BE2C (cell line): ENCODE measurements at regions not wholly inside any gene's neighbourhood (a gene's known extent, or its start where the extent isn't known, plus 50 kb on each side); places are given as distances from the start of the nearest gene placed in this dataset.

Source experiments
- DNase-seq: peaks from one replicate; pipeline ENCODE4 v3.0.0-alpha.2; 2020
- H3K27me3 ChIP-seq: fragments of 250-450 bp; sonication (Bioruptor Pico); 2 replicates; pipeline ENCODE4 v1.5.1; 2020; ENCODE audit warnings: mild to moderate bottlenecking
- H3K36me3 ChIP-seq: fragments of 250-450 bp; sonication (Bioruptor Pico); 2 replicates; pipeline ENCODE4 v1.5.1; 2020; ENCODE audit warnings: mild to moderate bottlenecking
- H3K4me1 ChIP-seq: fragments of 250-450 bp; sonication (Bioruptor Pico); 2 replicates; pipeline ENCODE4 v1.5.1; 2020
- H3K4me3 ChIP-seq: 2 replicates; pipeline ENCODE4 v1.5.1; 2011; ENCODE audit warnings: low read depth, low read length
- H3K9me3 ChIP-seq: fragments of 250-450 bp; sonication (Bioruptor Pico); 2 replicates; pipeline ENCODE4 v1.5.1; 2020
- CTCF ChIP-seq: IDR thresholded peaks from 2 replicates; pipeline ENCODE4 v1.5.1; 2012; ENCODE audit warnings: mild to moderate bottlenecking, low read depth, low read length

DNA sequence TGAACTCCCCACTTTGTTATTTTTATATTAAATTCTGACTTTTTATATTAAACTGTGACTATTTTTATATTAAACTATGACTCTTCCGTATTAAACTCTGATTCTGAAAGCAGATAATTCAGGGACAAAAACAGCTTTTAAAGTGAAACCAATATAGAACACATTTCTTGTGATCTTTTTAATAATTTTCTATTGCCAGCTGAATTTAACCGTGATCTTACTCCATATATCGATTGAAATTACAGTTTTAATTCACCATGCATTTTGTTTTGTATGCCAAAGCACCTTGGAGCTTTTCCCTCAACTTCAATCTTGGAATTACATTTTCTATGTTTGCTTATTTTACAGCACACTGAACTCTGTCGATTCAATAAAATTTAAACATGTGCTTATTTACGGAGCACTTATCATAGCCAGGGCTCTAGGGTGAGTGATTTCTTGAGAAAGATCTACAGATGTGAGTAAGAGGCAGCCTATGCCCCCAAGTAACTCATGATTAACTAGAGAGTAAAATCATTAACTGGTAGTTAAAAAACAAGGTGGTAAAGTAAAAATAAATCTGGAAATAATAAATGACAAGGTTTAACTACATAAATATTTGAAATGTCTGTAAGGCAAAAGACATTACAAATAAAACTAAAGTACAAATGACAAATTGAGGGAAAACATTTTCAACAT lies 72.9 kb upstream of the ALDH1B1 start:
- no peak for DNase-seq
- no peak for TF ChIP-seq CTCF

DNA sequence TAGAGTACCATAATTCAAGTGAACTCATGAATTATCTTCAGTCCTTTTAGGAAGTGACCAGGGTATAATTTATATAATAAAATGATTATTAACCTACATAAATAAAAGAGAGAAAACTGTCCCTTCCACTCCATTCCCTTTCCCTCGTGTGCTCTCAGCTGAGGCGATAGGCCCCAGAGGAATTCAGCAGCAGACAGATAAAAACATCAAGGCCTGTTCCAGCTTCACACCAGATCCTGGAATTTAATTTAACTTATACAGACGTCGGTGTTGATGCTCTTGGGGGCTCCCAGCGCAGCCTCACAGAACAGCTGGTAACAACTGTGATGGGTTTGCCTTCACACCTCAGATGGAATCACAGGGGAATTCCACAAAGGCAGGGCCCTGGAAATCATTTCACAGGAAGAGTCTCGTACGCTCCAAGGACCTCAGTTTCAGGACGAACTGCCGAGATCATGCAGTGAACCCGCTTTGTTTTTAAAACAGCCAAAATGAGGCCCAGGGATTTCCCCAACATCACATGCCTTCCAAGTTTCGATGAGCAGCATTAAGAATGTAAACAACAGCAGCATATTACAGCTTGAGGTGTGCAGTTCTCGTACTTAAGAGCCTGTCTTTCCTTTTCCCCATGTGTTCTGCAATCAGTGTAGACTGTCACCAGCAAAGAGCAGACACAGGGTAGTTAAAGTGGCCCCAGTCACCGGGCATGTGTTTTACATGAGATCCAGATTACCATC lies 73.6 kb upstream of the ALDH1B1 start:
- Histone ChIP-seq H3K27me3 (0 out of 2 replicates have a peak, but pooled peaks cover 4% of the 10 kb centered on the region), H3K4me3 (peak overlapping the region; percentile 33)

More for the DNA sequence above, 72.9 kb upstream of the ALDH1B1 start:
- Histone ChIP-seq H3K27me3 (0 out of 2 replicates have a peak, but pooled peaks cover 4% of the 10 kb centered on the region), H3K4me1 (peaks cover 8% of the 10 kb centered on the region; the same call in 1 of the 2 replicates), H3K9me3 (no peaks in the 10 kb centered on the region), H3K36me3 (no peaks in the 10 kb centered on the region), H3K4me3 (peak overlapping the region; percentile 33)

DNA sequence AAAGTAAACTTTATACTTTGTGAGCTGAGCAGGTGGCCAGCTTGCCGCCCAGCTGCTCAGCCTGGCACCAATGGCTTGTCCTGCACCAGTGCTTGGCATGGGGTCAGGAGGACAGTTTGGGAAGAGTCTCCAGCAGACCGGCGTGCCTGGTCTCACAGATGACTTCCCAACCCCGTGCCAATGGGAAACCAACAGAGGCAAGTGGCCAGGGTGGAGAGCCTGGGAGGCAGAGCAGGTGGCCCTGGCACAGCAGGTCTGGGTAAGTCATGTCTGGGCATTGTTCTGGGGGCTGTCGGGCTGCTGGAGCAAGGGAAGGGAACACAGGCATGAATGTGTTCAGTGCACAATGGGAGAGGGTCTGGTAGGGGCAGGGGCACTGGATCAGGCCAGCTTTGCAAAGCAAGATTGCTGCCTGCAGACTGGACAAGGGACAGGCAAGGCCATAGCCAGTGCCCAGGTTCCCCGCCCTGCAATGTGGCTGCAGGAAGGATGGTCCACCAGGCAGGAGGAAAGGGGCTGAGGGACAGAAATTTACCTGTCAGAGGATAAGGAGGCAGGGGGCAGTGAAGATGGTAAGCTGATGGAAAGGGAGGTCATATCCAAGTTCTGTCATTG lies 76.2 kb upstream of the ALDH1B1 start:
- DNase-seq: no peak
- no peak for TF ChIP-seq CTCF
- no peaks in the 10 kb centered on the region for H3K9me3 ChIP-seq
- H3K4me1 ChIP-seq: peaks cover 8% of the 10 kb centered on the region; the same call in 1 of the 2 replicates
- no peak overlapping the region for H3K4me3 ChIP-seq
- H3K36me3 ChIP-seq: no peaks in the 10 kb centered on the region
- H3K27me3 ChIP-seq: 0 out of 2 replicates have a peak, but pooled peaks cover 4% of the 10 kb centered on the region

More for the DNA sequence above, 73.6 kb upstream of the ALDH1B1 start:
- peak; percentile 17 for DNase-seq
- Histone ChIP-seq H3K4me1 (peaks cover 8% of the 10 kb centered on the region; the same call in 1 of the 2 replicates), H3K36me3 (no peaks in the 10 kb centered on the region), H3K9me3 (no peaks in the 10 kb centered on the region)
- no peak for TF ChIP-seq CTCF

DNA sequence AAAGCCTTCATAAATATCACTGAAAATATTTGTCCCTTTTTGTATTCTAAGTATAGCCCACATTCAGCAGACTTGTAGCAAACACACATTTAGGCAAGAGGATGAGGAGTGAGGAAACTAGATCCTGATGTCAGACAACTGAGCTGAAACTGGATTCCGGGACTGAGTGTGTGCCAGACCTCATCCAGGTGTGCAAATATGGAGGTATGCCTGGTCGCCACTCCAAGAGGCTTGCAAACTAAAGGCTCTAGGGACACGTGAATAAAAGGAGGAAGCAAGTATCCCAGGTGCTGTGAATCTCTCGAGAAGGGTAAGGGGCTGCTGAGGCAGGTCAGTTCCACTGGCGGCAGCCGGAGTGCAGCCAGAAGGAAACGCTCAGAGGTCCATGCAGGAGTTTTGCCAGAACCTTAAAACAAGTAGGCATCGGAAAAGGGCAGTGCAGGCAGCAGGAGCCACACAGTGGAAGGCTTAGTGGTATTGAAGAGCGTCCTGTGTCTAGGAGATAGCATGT lies 77.4 kb upstream of the ALDH1B1 start:
- no peaks in the 10 kb centered on the region for H3K36me3 ChIP-seq
- H3K9me3 ChIP-seq: no peaks in the 10 kb centered on the region
- no peak for TF ChIP-seq CTCF
- no peak overlapping the region for H3K4me3 ChIP-seq
- 0 out of 2 replicates have a peak, but pooled peaks cover 4% of the 10 kb centered on the region for H3K27me3 ChIP-seq
- peaks cover 11% of the 10 kb centered on the region for H3K4me1 ChIP-seq
- no peak for DNase-seq

DNA sequence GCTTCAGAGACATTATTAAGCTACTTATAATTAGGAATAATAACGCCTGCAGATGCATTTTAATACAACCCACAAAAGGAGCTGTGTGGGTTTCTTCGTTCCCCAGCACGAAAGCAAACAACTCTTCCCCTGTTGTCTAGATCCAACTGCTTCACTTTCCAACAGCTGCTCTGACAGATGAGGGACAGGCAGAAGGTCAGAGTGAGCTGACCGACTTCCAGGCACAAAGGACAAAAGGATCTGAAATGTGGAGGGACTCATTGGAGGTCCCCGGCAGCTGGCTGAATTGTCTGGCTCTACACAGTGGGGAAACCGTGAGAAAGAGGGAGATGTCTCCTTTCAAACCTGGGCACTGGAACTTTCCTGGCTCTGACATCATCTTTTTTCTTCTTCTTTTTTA lies 79.1 kb upstream of the ALDH1B1 start:
- H3K4me3 ChIP-seq: no peak overlapping the region
- H3K9me3 ChIP-seq: no peaks in the 10 kb centered on the region
- DNase-seq: no peak
- no peaks in the 10 kb centered on the region for H3K36me3 ChIP-seq
- peaks cover 10% of the 10 kb centered on the region for H3K4me1 ChIP-seq
- 0 out of 2 replicates have a peak, but pooled peaks cover 4% of the 10 kb centered on the region for H3K27me3 ChIP-seq
- no peak for TF ChIP-seq CTCF
